ENCODE measurements at regions not wholly inside any gene's neighbourhood (a gene's known extent, or its start where the extent isn't known, plus 50 kb on each side); places are given as distances from the start of the nearest gene placed in this dataset.
"Not testable (repeated sequence)": the region's sequence is repeated elsewhere in the genome, so short reads cannot be mapped to it uniquely, and the experiment has no call there.

GRCh38 chr2:205868053-205868452 lies 185.8 kb downstream of the NRP2 start:
- no peaks in the 10 kb centered on the region for H3K27me3 ChIP-seq (ENCODE audit: control insufficient read depth in 3 of 3, insufficient read depth in 3 of 3, low read length in 3 of 3)
- no peak overlapping the region for H3K9ac ChIP-seq (ENCODE audit: low read depth in 1 of 3, low read length in 3 of 3)
- peaks cover 0 to 2% (median 0%) of the 10 kb centered on the region in 3 donors for H3K9me3 ChIP-seq (ENCODE audit: control insufficient read depth in 3 of 3, low read length in 3 of 3)
- H3K4me1 ChIP-seq (ENCODE audit: control insufficient read depth in 3 of 3, insufficient read depth in 3 of 3, low read length in 3 of 3): no peaks in the 10 kb centered on the region
- no peak overlapping the region for H3K27ac ChIP-seq (ENCODE audit: low read depth, low read length)
- no peak overlapping the region for H3K4me3 ChIP-seq (ENCODE audit: low read length in 3 of 3)
- H3K36me3 ChIP-seq (ENCODE audit: control insufficient read depth in 3 of 3, insufficient read depth in 3 of 3, low read length in 3 of 3): no peaks in the 10 kb centered on the region

GRCh38 chr2:205867371-205867770 lies 185.1 kb downstream of the NRP2 start:
- Histone ChIP-seq H3K27ac (ENCODE audit: low read depth, low read length) (no peak overlapping the region), H3K4me3 (ENCODE audit: low read length in 3 of 3) (no peak overlapping the region), H3K27me3 (ENCODE audit: control insufficient read depth in 3 of 3, insufficient read depth in 3 of 3, low read length in 3 of 3) (no peaks in the 10 kb centered on the region), H3K9me3 (ENCODE audit: control insufficient read depth in 3 of 3, low read length in 3 of 3) (no peaks in the 10 kb centered on the region), H3K4me1 (ENCODE audit: control insufficient read depth in 3 of 3, insufficient read depth in 3 of 3, low read length in 3 of 3) (no peaks in the 10 kb centered on the region), H3K9ac (ENCODE audit: low read depth in 1 of 3, low read length in 3 of 3) (no peak overlapping the region), H3K36me3 (ENCODE audit: control insufficient read depth in 3 of 3, insufficient read depth in 3 of 3, low read length in 3 of 3) (no peaks in the 10 kb centered on the region)

DNA sequence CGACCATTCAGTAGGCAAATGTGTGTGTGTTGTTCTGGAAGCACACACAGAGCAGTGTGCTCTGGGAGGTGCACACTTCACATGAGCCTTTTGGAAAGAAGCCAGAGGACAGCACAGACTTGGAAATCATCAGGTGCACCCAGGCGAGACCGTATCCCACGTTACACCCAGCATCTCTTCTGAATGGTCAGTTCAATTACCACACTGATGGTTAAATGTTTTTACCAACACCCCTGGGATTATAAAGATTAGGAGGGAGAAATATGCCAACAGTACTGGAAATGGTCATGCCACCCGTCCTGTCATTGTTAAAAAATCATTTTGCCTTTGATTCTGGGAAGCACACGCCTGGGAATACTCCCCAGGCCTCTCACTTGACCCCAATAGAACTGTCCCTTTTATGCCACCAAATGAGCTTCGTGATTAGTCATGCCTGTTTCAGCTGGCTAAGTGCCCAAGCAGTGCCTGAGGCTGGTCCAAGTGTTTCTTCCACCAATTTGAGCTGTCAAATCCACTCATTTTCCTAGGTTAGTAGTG lies 183.7 kb downstream of the NRP2 start:
- Histone ChIP-seq H3K4me1 (ENCODE audit: control insufficient read depth in 3 of 3, insufficient read depth in 3 of 3, low read length in 3 of 3) (no peaks in the 10 kb centered on the region), H3K4me3 (ENCODE audit: low read length in 3 of 3) (no peak overlapping the region), H3K36me3 (ENCODE audit: control insufficient read depth in 3 of 3, insufficient read depth in 3 of 3, low read length in 3 of 3) (no peaks in the 10 kb centered on the region), H3K27me3 (ENCODE audit: control insufficient read depth in 3 of 3, insufficient read depth in 3 of 3, low read length in 3 of 3) (no peaks in the 10 kb centered on the region), H3K9me3 (ENCODE audit: control insufficient read depth in 3 of 3, low read length in 3 of 3) (no peaks in the 10 kb centered on the region), H3K27ac (ENCODE audit: low read depth, low read length) (no peak overlapping the region), H3K9ac (ENCODE audit: low read depth in 1 of 3, low read length in 3 of 3) (no peak overlapping the region)

DNA sequence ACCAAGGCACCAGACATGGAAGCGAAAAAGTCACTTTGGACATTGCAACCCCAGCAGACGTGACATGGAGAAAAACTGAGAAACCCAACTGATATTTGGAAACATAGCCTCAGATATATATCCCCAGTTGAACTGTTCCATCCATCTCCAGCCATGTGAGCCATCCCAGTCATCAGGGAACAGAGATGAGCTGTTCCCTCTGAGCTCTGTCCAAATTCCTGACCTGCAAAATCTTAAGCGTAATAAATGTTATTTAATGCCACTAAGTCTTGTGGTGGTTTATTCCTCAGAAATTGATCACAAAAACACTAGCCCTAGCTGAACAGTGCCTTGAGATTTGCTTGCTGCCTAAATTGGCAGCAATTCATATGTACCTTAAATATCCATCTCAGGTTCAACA lies 182.8 kb downstream of the NRP2 start:
- no peaks in the 10 kb centered on the region for H3K36me3 ChIP-seq (ENCODE audit: control insufficient read depth in 3 of 3, insufficient read depth in 3 of 3, low read length in 3 of 3)
- no peak overlapping the region for H3K27ac ChIP-seq (ENCODE audit: low read depth, low read length)
- H3K9ac ChIP-seq (ENCODE audit: low read depth in 1 of 3, low read length in 3 of 3): no peak overlapping the region
- no peak overlapping the region for H3K4me3 ChIP-seq (ENCODE audit: low read length in 3 of 3)
- H3K27me3 ChIP-seq (ENCODE audit: control insufficient read depth in 3 of 3, insufficient read depth in 3 of 3, low read length in 3 of 3): no peaks in the 10 kb centered on the region
- peaks cover 0 to 3% (median 0%) of the 10 kb centered on the region in 3 donors for H3K4me1 ChIP-seq (ENCODE audit: control insufficient read depth in 3 of 3, insufficient read depth in 3 of 3, low read length in 3 of 3)
- no peaks in the 10 kb centered on the region for H3K9me3 ChIP-seq (ENCODE audit: control insufficient read depth in 3 of 3, low read length in 3 of 3)

DNA sequence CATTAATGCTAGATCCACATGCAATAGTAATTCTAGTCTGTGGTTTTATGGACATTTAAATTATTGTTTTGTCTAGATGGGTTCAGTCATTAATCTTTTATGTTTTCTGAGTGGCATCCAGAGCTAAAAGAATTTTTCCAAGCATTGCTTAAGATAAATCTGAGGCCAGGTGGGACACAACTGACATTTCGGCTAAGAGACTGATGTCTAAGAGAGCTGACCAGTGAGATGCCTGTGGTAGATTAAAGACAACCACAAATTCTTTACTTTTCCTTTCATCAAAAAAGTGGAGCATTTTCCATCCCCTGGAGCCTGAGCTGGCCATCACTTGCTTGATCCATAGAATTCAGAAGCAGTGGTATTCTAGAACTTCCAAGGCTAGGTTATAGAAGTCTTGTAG lies 182.2 kb downstream of the NRP2 start:
- H3K4me3 ChIP-seq (ENCODE audit: low read length in 3 of 3): no peak overlapping the region
- H3K9me3 ChIP-seq (ENCODE audit: control insufficient read depth in 3 of 3, low read length in 3 of 3): no peaks in the 10 kb centered on the region
- H3K27ac ChIP-seq (ENCODE audit: low read depth, low read length): no peak overlapping the region
- H3K27me3 ChIP-seq (ENCODE audit: control insufficient read depth in 3 of 3, insufficient read depth in 3 of 3, low read length in 3 of 3): no peaks in the 10 kb centered on the region
- peaks cover under 1 to 4% (median under 1%) of the 10 kb centered on the region in 3 donors for H3K4me1 ChIP-seq (ENCODE audit: control insufficient read depth in 3 of 3, insufficient read depth in 3 of 3, low read length in 3 of 3)
- H3K36me3 ChIP-seq (ENCODE audit: control insufficient read depth in 3 of 3, insufficient read depth in 3 of 3, low read length in 3 of 3): no peaks in the 10 kb centered on the region
- H3K9ac ChIP-seq (ENCODE audit: low read depth in 1 of 3, low read length in 3 of 3): no peak overlapping the region

DNA sequence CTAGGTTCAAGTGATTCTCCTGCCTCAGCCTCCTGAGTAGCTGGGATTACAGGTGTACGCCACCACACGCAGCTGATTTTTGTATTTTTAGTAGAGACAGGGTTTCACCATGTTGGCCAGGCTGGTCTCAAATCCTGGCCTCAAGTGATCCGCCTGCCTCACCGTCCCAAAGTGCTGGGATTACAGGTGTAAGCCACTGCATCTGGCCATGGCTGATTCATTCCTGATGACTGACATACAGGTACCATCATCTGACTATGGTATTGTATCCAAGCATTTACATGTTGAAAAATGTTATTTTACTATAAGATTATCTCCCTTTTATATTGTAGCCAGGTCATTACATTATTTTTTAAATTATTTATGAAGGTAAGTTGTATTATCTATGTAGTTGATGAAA lies 180.5 kb downstream of the NRP2 start:
- not testable (repeated sequence) for H3K9me3 ChIP-seq (ENCODE audit: control insufficient read depth in 3 of 3, low read length in 3 of 3); H3K4me3 ChIP-seq (ENCODE audit: low read length in 3 of 3); H3K27ac ChIP-seq (ENCODE audit: low read depth, low read length); H3K36me3 ChIP-seq (ENCODE audit: control insufficient read depth in 3 of 3, insufficient read depth in 3 of 3, low read length in 3 of 3); H3K27me3 ChIP-seq (ENCODE audit: control insufficient read depth in 3 of 3, insufficient read depth in 3 of 3, low read length in 3 of 3); H3K9ac ChIP-seq (ENCODE audit: low read depth in 1 of 3, low read length in 3 of 3)
- H3K4me1 ChIP-seq (ENCODE audit: control insufficient read depth in 3 of 3, insufficient read depth in 3 of 3, low read length in 3 of 3): peaks cover 9 to 13% (median 10%) of the 10 kb centered on the region in 3 donors

- H3K36me3 ChIP-seq (ENCODE audit: control insufficient read depth in 3 of 3, insufficient read depth in 3 of 3, low read length in 3 of 3): no peaks in the 10 kb centered on the region
- no peaks in the 10 kb centered on the region for H3K9me3 ChIP-seq (ENCODE audit: control insufficient read depth in 3 of 3, low read length in 3 of 3)
- H3K27ac ChIP-seq (ENCODE audit: low read depth, low read length): no peak overlapping the region
- H3K27me3 ChIP-seq (ENCODE audit: control insufficient read depth in 3 of 3, insufficient read depth in 3 of 3, low read length in 3 of 3): peaks cover 0 to 6% (median 0%) of the 10 kb centered on the region in 3 donors
- H3K4me3 ChIP-seq (ENCODE audit: low read length in 3 of 3): no peak overlapping the region
- H3K9ac ChIP-seq (ENCODE audit: low read depth in 1 of 3, low read length in 3 of 3): no peak overlapping the region
- H3K4me1 ChIP-seq (ENCODE audit: control insufficient read depth in 3 of 3, insufficient read depth in 3 of 3, low read length in 3 of 3): peaks cover 9 to 13% (median 10%) of the 10 kb centered on the region in 3 donors
Observed at GRCh38 chr2:205860885-205861284, 178.6 kb downstream of the NRP2 start.

- Histone ChIP-seq H3K9ac (ENCODE audit: low read depth in 1 of 3, low read length in 3 of 3) (no peak overlapping the region), H3K9me3 (ENCODE audit: control insufficient read depth in 3 of 3, low read length in 3 of 3) (no peaks in the 10 kb centered on the region), H3K36me3 (ENCODE audit: control insufficient read depth in 3 of 3, insufficient read depth in 3 of 3, low read length in 3 of 3) (no peaks in the 10 kb centered on the region), H3K4me3 (ENCODE audit: low read length in 3 of 3) (no peak overlapping the region), H3K27me3 (ENCODE audit: control insufficient read depth in 3 of 3, insufficient read depth in 3 of 3, low read length in 3 of 3) (peaks cover 0 to 6% (median 0%) of the 10 kb centered on the region in 3 donors), H3K27ac (ENCODE audit: low read depth, low read length) (no peak overlapping the region), H3K4me1 (ENCODE audit: control insufficient read depth in 3 of 3, insufficient read depth in 3 of 3, low read length in 3 of 3) (peaks cover 9 to 13% (median 10%) of the 10 kb centered on the region in 3 donors)
Observed at GRCh38 chr2:205860181-205860580, 177.9 kb downstream of the NRP2 start.

GRCh38 chr2:205858881-205859441 lies 176.7 kb downstream of the NRP2 start:
- Histone ChIP-seq H3K36me3 (ENCODE audit: control insufficient read depth in 3 of 3, insufficient read depth in 3 of 3, low read length in 3 of 3) (no peaks in the 10 kb centered on the region), H3K4me3 (ENCODE audit: low read length in 3 of 3) (peak overlapping the region in 2 of 3 donors; percentile 22 to 48), H3K27ac (ENCODE audit: low read depth, low read length) (no peak overlapping the region), H3K27me3 (ENCODE audit: control insufficient read depth in 3 of 3, insufficient read depth in 3 of 3, low read length in 3 of 3) (peaks cover 0 to 6% (median 0%) of the 10 kb centered on the region in 3 donors), H3K9ac (ENCODE audit: low read depth in 1 of 3, low read length in 3 of 3) (peak overlapping the region in 1 of 3 donors; percentile 25), H3K4me1 (ENCODE audit: control insufficient read depth in 3 of 3, insufficient read depth in 3 of 3, low read length in 3 of 3) (peaks cover 9 to 13% (median 10%) of the 10 kb centered on the region in 3 donors), H3K9me3 (ENCODE audit: control insufficient read depth in 3 of 3, low read length in 3 of 3) (no peaks in the 10 kb centered on the region)

GRCh38 chr2:205858275-205858674 lies 176.0 kb downstream of the NRP2 start:
- H3K27ac ChIP-seq (ENCODE audit: low read depth, low read length): no peak overlapping the region

More at GRCh38 chr2:205858275-205858674, 176.0 kb downstream of the NRP2 start:
- H3K4me1 ChIP-seq (ENCODE audit: control insufficient read depth in 3 of 3, insufficient read depth in 3 of 3, low read length in 3 of 3): peaks cover 9 to 13% (median 10%) of the 10 kb centered on the region in 3 donors
- H3K9ac ChIP-seq (ENCODE audit: low read depth in 1 of 3, low read length in 3 of 3): no peak overlapping the region
- H3K9me3 ChIP-seq (ENCODE audit: control insufficient read depth in 3 of 3, low read length in 3 of 3): no peaks in the 10 kb centered on the region
- H3K27me3 ChIP-seq (ENCODE audit: control insufficient read depth in 3 of 3, insufficient read depth in 3 of 3, low read length in 3 of 3): peaks cover 0 to 6% (median 0%) of the 10 kb centered on the region in 3 donors
- H3K36me3 ChIP-seq (ENCODE audit: control insufficient read depth in 3 of 3, insufficient read depth in 3 of 3, low read length in 3 of 3): no peaks in the 10 kb centered on the region
- no peak overlapping the region for H3K4me3 ChIP-seq (ENCODE audit: low read length in 3 of 3)
